CD14-positive monocyte (primary cell): ENCODE measurements at regions not wholly inside any gene's neighbourhood (a gene's known extent, or its start where the extent isn't known, plus 50 kb on each side); places are given as distances from the start of the nearest gene placed in this dataset.

Experiments
- DNase-seq, 3 donors: peaks; one replicate each; pipeline ENCODE4 v3.0.0-alpha.2; 2011 to 2022
- H2AFZ ChIP-seq: 2 replicates; pipeline ENCODE4 v1.6.0; 2012; ENCODE audit warnings: mild to moderate bottlenecking, low read depth, low read length, inconsistent platforms; ENCODE audit not compliant: insufficient read depth, poor library complexity, severe bottlenecking
- H3K27ac ChIP-seq, 2 donors: 1 replicate in 1 of 2; 2 replicates in 1 of 2; pipeline ENCODE4 v1.5.1; 2012 to 2013; ENCODE audit warnings: low read length in 2 of 2, control low read depth in 1 of 2, inconsistent platforms in 1 of 2, low read depth in 1 of 2, mild to moderate bottlenecking in 1 of 2
- H3K27me3 ChIP-seq, 2 donors: one replicate each; pipeline versions ENCODE4 v1.6.0 to v1.6.1; 2011 to 2013; ENCODE audit warnings: low read length in 2 of 2; ENCODE audit not compliant: control insufficient read depth in 2 of 2, insufficient read depth in 2 of 2
- H3K36me3 ChIP-seq, 2 donors: replicated peaks in 1 of 2; 1 replicate in 1 of 2; 2 replicates in 1 of 2; pipeline versions ENCODE4 v1.5.1 to v1.6.1; 2012 to 2013; ENCODE audit warnings: low read length in 2 of 2, control low read depth in 1 of 2, inconsistent platforms in 1 of 2, mild to moderate bottlenecking in 1 of 2; ENCODE audit not compliant: insufficient read depth in 2 of 2, control insufficient read depth in 1 of 2
- H3K4me1 ChIP-seq, 2 donors: 1 replicate in 1 of 2; 2 replicates in 1 of 2; pipeline versions ENCODE4 v1.5.1 to v1.6.1; 2012 to 2013; ENCODE audit warnings: low read length in 2 of 2, control low read depth in 1 of 2, inconsistent platforms in 1 of 2, mild to moderate bottlenecking in 1 of 2, moderate library complexity in 1 of 2; ENCODE audit not compliant: insufficient read depth in 2 of 2, control insufficient read depth in 1 of 2
- H3K4me2 ChIP-seq: replicated peaks from 2 replicates; pipeline ENCODE3; 2012; ENCODE audit warnings: low read length, moderate library complexity, mild to moderate bottlenecking; ENCODE audit not compliant: poor library complexity, severe bottlenecking; ENCODE audit errors: extremely low read depth
- H3K4me3 ChIP-seq, 3 experiments: fragments of 200-600 bp in 1 of 3; sonication (generic) in 1 of 3; replicated peaks in 1 of 3; 1 replicate in 2 of 3; 2 replicates in 1 of 3; pipeline ENCODE4 v1.5.1; 2011 to 2013; ENCODE audit warnings: low read length in 3 of 3, mild to moderate bottlenecking in 3 of 3, control low read depth in 2 of 3, low read depth in 2 of 3, inconsistent platforms in 1 of 3, moderate library complexity in 1 of 3
- H3K79me2 ChIP-seq: 2 replicates; pipeline ENCODE4 v1.6.0; 2012; ENCODE audit warnings: mild to moderate bottlenecking, control low read depth, inconsistent platforms, low read length, moderate library complexity; ENCODE audit not compliant: insufficient read depth
- H3K9ac ChIP-seq: 2 replicates; pipeline ENCODE4 v1.6.0; 2017; ENCODE audit warnings: low read length, mild to moderate bottlenecking; ENCODE audit not compliant: insufficient read depth, poor library complexity, severe bottlenecking
- H3K9me3 ChIP-seq, 2 donors: replicated peaks in 1 of 2; 1 replicate in 1 of 2; 2 replicates in 1 of 2; pipeline versions ENCODE4 v1.5.1 to v1.6.1; 2012 to 2013; ENCODE audit warnings: low read length in 2 of 2, control low read depth in 1 of 2; ENCODE audit not compliant: control insufficient read depth in 1 of 2, insufficient read depth in 1 of 2
- H4K20me1 ChIP-seq: 2 replicates; pipeline ENCODE4 v1.6.0; 2012; ENCODE audit warnings: mild to moderate bottlenecking, low read length, control low read depth, moderate library complexity; ENCODE audit not compliant: insufficient read depth
- H3K27ac Mint-ChIP-seq, 7 donors: one replicate each; pipeline ENCODE4 v1.8.0; 2020; ENCODE audit warnings: mild to moderate bottlenecking in 7 of 7, mixed read lengths in 7 of 7, moderate library complexity in 6 of 7, inconsistent platforms in 2 of 7
- H3K27me3 Mint-ChIP-seq, 3 donors: one replicate each; pipeline ENCODE4 v1.8.0; 2021 to 2022; ENCODE audit warnings: low read depth in 3 of 3, mild to moderate bottlenecking in 3 of 3, mixed read lengths in 3 of 3, moderate library complexity in 3 of 3, inconsistent platforms in 1 of 3
- H3K36me3 Mint-ChIP-seq, 2 donors: one replicate each; pipeline ENCODE4 v1.8.0; 2020; ENCODE audit warnings: mixed read lengths in 2 of 2, inconsistent platforms in 1 of 2, mild to moderate bottlenecking in 1 of 2
- H3K4me1 Mint-ChIP-seq: one replicate; pipeline ENCODE4 v1.8.0; 2020; ENCODE audit warnings: mild to moderate bottlenecking, mixed read lengths
- H3K4me3 Mint-ChIP-seq, 2 donors: one replicate each; pipeline ENCODE4 v1.8.0; 2020; ENCODE audit warnings: mild to moderate bottlenecking in 2 of 2, mixed read lengths in 2 of 2, moderate library complexity in 1 of 2
- H3K9me3 Mint-ChIP-seq, 7 donors: one replicate each; pipeline ENCODE4 v1.8.0; 2020 to 2022; ENCODE audit warnings: mixed read lengths in 7 of 7, mild to moderate bottlenecking in 6 of 7, moderate library complexity in 6 of 7, inconsistent platforms in 2 of 7
- CTCF ChIP-seq: fragments of 200-600 bp; IDR thresholded peaks from one replicate; pipeline ENCODE4 v1.8.0; 2022; ENCODE audit warnings: antibody characterized with exemption, mild to moderate bottlenecking
- WGBS: methylation state at CpG from one replicate; pipeline ENCODE4 v1.1.5; 2013; ENCODE audit warnings: missing lambda C conversion rate; ENCODE audit not compliant: insufficient coverage; 5-methylcytosine and 5-hydroxymethylcytosine counted together
- intact Hi-C, 2 donors: fragments of 100-400 bp; cut with micrococcal nuclease; formaldehyde crosslinking; loops; one replicate each; pipeline versions ENCODE4 v1.15.0 to v1.15.1; 2023

GRCh38 chr20:60762386-60762785 is 489.7 kb upstream of the CDH4 start:
- Histone ChIP-seq H3K4me1 (no peaks in the 10 kb centered on the region), H3K79me2 (no peaks in the 10 kb centered on the region), H3K36me3 (no peaks in the 10 kb centered on the region), H3K27me3 (no peaks in the 10 kb centered on the region), H4K20me1 (no peaks in the 10 kb centered on the region), H3K4me3 (no peak overlapping the region), H3K9ac (no peak overlapping the region), H3K27ac (no peak overlapping the region), H3K9me3 (peaks cover 0 to 10% of the 10 kb centered on the region in 2 donors), H3K4me2 (no peak overlapping the region), H2AFZ (no peak overlapping the region)
- Mint-ChIP-seq H3K4me3 (no peak overlapping the region), H3K27me3 (peaks cover 0 to 2% (median under 1%) of the 10 kb centered on the region in 3 donors), H3K27ac (no peak overlapping the region), H3K4me1 (no peaks in the 10 kb centered on the region), H3K36me3 (no peaks in the 10 kb centered on the region), H3K9me3 (peaks cover 0 to 10% (median 7%) of the 10 kb centered on the region in 7 donors)
- 97% methylated on average over 4 of the region's 6 CpGs for WGBS
- DNase-seq, result no peak
- TF ChIP-seq CTCF, result no peak
- intact Hi-C loops, result no loop called here

DNA sequence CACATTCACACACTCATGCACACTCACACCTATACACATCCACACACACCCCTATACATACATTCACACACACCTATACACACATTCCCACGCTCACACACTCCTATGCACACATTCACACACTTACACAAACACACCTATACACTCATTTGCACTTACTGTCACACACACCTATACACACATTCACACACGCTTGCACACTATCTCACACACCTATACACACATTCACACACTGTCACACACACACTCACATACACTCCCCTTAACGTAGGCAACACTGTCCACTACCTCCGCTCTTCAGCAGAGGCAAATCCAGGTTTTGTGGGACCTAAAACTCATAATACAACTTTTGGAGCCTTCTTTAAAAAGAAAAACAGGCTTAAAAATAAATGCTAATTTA is 487.7 kb upstream of the CDH4 start:
- no peak overlapping the region for H3K4me2 ChIP-seq

More for the DNA sequence above, 487.7 kb upstream of the CDH4 start:
- no peaks in the 10 kb centered on the region for H3K36me3 Mint-ChIP-seq
- Histone ChIP-seq H4K20me1 (no peaks in the 10 kb centered on the region), H3K36me3 (no peaks in the 10 kb centered on the region), H3K4me3 (no peak overlapping the region), H3K79me2 (no peaks in the 10 kb centered on the region), H3K27ac (no peak overlapping the region), H3K9ac (no peak overlapping the region), H3K9me3 (peaks cover 0 to 10% of the 10 kb centered on the region in 2 donors), H2AFZ (no peak overlapping the region), H3K4me1 (no peaks in the 10 kb centered on the region), H3K27me3 (no peaks in the 10 kb centered on the region)
- no peak for DNase-seq
- no peak for TF ChIP-seq CTCF
- H3K27ac Mint-ChIP-seq, result no peak overlapping the region
- H3K27me3 Mint-ChIP-seq, result peaks cover 0 to 3% (median 1%) of the 10 kb centered on the region in 3 donors
- 83% methylated on average over 2 of the region's 4 CpGs for WGBS
- peaks cover 0 to 7% (median 5%) of the 10 kb centered on the region in 7 donors for H3K9me3 Mint-ChIP-seq
- intact Hi-C loops, result no loop called here
- no peak overlapping the region for H3K4me3 Mint-ChIP-seq
- H3K4me1 Mint-ChIP-seq, result no peaks in the 10 kb centered on the region
